Subcutaneous abdominal adipose tissue (tissue), 5 donors: ENCODE measurements at regions not wholly inside any gene's neighbourhood (a gene's known extent, or its start where the extent isn't known, plus 50 kb on each side); places are given as distances from the start of the nearest gene placed in this dataset.
"Not testable (repeated sequence)": the region's sequence is repeated elsewhere in the genome, so short reads cannot be mapped to it uniquely, and the experiment has no call there.

Experiments
- H3K27ac ChIP-seq: one replicate; pipeline ENCODE4 v1.7.0; 2013; ENCODE audit warnings: low read depth, mild to moderate bottlenecking, inconsistent platforms, low read length, moderate library complexity
- H3K27me3 ChIP-seq, 5 donors: one replicate each; pipeline ENCODE4 v1.7.0; 2013; ENCODE audit warnings: low read length in 5 of 5, inconsistent platforms in 1 of 5; ENCODE audit not compliant: control insufficient read depth in 5 of 5, insufficient read depth in 4 of 5
- H3K36me3 ChIP-seq, 5 donors: one replicate each; pipeline ENCODE4 v1.7.0; 2013; ENCODE audit warnings: low read length in 5 of 5; ENCODE audit not compliant: control insufficient read depth in 5 of 5, insufficient read depth in 5 of 5
- H3K4me1 ChIP-seq, 5 donors: one replicate each; pipeline ENCODE4 v1.7.0; 2013; ENCODE audit warnings: low read length in 5 of 5, mild to moderate bottlenecking in 3 of 5, moderate library complexity in 1 of 5; ENCODE audit not compliant: control insufficient read depth in 5 of 5, insufficient read depth in 5 of 5
- H3K4me3 ChIP-seq, 5 donors: one replicate each; pipeline ENCODE4 v1.7.0; 2013; ENCODE audit warnings: low read length in 5 of 5, low read depth in 1 of 5
- H3K9ac ChIP-seq, 5 donors: one replicate each; pipeline ENCODE4 v1.7.0; 2013; ENCODE audit warnings: low read length in 5 of 5, mild to moderate bottlenecking in 4 of 5, moderate library complexity in 3 of 5
- H3K9me3 ChIP-seq, 5 donors: one replicate each; pipeline ENCODE4 v1.7.0; 2013; ENCODE audit warnings: low read length in 5 of 5; ENCODE audit not compliant: control insufficient read depth in 5 of 5
- donor health status: healthy.
- donor health status: healthy.
- donor health status: healthy.
- donor health status: healthy.
- donor health status: healthy.

DNA sequence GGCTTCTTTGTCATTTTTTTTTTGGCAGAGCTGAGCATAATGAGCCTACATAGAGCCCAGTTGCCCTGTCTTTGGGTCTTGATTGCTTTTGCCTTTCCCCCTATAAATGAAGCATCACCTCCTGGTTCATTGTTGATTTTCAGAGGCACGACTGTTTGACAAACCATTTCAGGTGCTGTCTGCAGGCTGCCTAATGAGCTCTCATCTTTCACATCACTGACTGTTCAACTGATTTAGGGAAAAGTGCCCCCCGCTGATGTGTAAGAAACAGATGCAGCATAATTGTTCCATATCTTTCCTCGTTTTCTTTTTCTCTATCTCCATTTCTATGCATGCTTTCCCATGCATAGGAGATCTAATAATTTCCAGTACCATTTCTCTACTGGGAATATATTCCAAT is 338.6 kb downstream of the TMEM38B start:
- Histone ChIP-seq H3K27ac (no peak overlapping the region), H3K9ac (no peak overlapping the region), H3K9me3 (peaks cover 0 to 4% (median 0%) of the 10 kb centered on the region in 5 donors), H3K4me1 (peaks cover 0 to 4% (median 2%) of the 10 kb centered on the region in 5 donors), H3K4me3 (no peak overlapping the region), H3K36me3 (no peaks in the 10 kb centered on the region), H3K27me3 (no peaks in the 10 kb centered on the region)

DNA sequence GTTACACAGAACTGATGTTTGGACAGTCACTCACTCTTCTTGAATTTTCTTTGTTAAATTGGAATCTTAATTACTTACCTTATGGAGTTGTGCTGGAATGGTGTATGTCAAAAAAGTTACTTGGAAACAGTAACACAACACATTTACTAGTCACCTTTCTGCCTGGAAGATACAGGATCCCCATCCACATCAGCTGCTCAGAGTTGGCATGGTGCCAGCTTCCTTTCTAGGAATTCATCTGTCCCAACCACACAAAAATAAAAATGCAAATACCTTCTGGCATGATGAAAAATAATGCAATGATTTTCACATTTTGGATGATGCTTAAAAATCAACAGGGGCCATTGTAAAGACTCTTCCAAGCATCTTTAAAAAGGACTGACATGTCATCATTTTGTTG is 341.5 kb downstream of the TMEM38B start:
- Histone ChIP-seq H3K27ac (no peak overlapping the region), H3K4me3 (no peak overlapping the region), H3K9me3 (peaks cover 0 to 2% (median 0%) of the 10 kb centered on the region in 5 donors), H3K27me3 (no peaks in the 10 kb centered on the region), H3K4me1 (peaks cover 0 to 17% (median 10%) of the 10 kb centered on the region in 5 donors), H3K36me3 (no peaks in the 10 kb centered on the region), H3K9ac (no peak overlapping the region)

DNA sequence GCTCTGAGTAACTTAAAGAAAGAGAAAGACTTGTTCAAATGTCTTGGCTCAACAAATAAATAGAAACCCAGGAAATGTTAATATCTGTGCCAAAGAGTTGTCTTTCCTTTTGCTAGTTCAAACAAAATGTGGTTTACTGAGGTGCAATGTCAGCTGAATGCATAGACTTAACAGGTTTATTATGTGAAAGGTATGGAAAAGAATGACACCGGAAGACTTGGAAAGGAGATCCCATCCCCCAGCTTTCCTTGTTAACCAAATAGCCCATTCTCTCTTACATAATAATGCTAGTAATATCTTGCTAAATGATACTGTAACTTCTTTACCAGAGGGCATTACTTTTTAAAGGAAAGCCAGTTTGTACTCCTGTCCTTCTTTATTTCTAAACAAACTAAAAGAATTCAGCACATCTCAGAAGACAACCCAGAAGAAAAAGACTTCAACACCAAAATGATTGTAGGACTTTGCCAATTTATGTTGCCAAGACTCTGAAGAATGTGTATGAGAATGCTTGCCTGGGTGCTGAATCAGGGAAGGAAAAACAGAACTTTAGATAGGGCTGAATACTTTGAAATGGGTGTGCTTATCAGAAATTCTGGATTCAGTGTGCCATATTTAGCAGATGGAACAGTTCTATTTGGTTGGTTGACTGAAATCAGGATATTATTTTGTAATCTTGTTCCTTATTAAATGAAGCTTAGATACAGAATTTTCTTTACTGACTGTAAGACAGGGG is 344.1 kb downstream of the TMEM38B start:
- Histone ChIP-seq H3K9me3 (peaks cover 0 to 8% (median 0%) of the 10 kb centered on the region in 5 donors), H3K36me3 (no peaks in the 10 kb centered on the region), H3K27ac (no peak overlapping the region)

DNA sequence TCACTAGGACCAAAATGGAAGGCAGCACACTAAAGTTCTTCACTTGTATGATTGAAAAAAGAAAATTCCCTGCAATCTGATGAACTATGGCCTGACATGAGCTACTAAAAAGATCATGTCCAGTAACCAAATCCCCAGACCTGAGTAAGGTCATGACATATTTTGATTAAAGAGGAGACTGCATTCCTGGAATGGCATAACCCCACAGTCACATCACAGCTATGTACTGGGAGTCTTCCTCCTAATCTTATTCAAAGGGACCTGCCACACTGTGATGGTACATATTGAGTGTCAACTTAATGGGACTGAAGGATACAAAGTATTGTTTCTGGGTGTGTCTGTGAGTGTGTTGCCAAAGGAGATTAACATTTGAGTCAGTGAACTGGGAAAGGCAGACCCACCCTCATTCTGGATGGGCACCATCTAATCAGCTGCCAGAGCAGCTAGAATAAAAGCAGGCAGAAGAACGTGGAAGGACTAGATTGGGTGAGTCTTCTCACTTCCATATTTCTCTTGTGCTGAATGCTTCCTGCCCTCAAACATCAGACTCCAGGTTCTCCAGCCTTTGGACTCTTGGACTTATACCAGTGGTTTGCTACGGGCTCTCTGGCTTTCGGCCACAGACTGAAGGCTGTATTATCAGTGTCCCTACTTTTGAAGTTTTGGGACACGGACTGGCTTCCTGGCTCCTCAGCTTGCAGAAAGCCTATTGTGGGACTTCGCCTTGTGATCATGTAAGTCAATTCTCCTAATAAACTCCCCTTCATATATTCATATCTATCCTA is 345.0 kb downstream of the TMEM38B start:
- Histone ChIP-seq H3K27ac (no peak overlapping the region), H3K4me1 (peaks cover 0 to 17% (median 10%) of the 10 kb centered on the region in 5 donors), H3K9ac (no peak overlapping the region), H3K36me3 (no peaks in the 10 kb centered on the region), H3K27me3 (no peaks in the 10 kb centered on the region), H3K9me3 (peaks cover 0 to 8% (median 0%) of the 10 kb centered on the region in 5 donors), H3K4me3 (no peak overlapping the region)

More for the DNA sequence above, 344.1 kb downstream of the TMEM38B start:
- no peak overlapping the region for H3K9ac ChIP-seq
- H3K4me3 ChIP-seq, result no peak overlapping the region
- no peaks in the 10 kb centered on the region for H3K27me3 ChIP-seq
- peaks cover 0 to 17% (median 10%) of the 10 kb centered on the region in 5 donors for H3K4me1 ChIP-seq

DNA sequence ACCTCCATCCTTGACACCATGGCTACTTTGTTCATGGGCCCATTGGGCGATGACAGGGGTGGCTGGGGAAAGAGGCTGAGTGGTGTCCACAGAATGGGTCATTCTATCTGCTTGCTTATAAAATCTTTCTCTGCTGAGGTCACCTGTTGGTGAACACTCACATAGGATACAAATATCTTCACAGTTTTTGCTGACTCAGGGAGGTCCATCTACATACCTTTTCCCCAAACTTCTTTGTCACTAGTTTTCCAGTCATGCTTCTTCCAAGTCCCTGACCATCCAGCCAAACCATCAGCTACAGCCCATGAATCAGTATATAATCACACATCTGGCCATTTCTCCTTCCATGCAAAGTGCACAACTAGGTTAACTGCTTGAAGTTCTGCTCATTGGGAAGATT is 347.6 kb downstream of the TMEM38B start:
- H3K36me3 ChIP-seq, H3K4me3 ChIP-seq, H3K9ac ChIP-seq, H3K27ac ChIP-seq, H3K27me3 ChIP-seq: not testable (repeated sequence)
- peaks cover 0 to 12% (median 3%) of the 10 kb centered on the region in 5 donors for H3K9me3 ChIP-seq
- peaks cover 0 to 17% (median 10%) of the 10 kb centered on the region in 5 donors for H3K4me1 ChIP-seq

DNA sequence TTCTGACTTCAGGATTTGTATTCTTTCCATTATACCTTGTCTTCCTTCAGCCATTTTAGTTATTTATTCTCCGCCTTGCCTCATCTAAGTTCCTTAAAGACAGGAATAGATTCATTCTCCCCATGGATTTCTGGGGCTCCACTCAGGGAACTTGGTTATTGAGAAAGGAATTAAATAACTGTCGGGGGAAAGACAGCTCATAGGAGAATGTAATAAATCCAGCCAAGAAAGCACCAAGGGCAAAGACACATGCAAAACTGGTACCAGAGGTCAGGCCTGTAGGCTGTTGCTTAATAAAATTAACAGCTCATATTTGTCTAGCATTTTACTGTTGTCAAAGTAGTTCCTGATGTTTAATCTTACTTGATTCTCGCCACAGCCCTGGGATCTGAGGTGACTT is 357.2 kb downstream of the TMEM38B start:
- Histone ChIP-seq H3K27ac (peak overlapping the region; percentile 63), H3K27me3 (no peaks in the 10 kb centered on the region), H3K36me3 (no peaks in the 10 kb centered on the region), H3K4me3 (no peak overlapping the region), H3K9ac (peak overlapping the region in 1 of 5 donors; percentile 30), H3K9me3 (peaks cover 0 to 14% (median 5%) of the 10 kb centered on the region in 5 donors), H3K4me1 (peaks cover 0 to 27% (median 12%) of the 10 kb centered on the region in 5 donors)

DNA sequence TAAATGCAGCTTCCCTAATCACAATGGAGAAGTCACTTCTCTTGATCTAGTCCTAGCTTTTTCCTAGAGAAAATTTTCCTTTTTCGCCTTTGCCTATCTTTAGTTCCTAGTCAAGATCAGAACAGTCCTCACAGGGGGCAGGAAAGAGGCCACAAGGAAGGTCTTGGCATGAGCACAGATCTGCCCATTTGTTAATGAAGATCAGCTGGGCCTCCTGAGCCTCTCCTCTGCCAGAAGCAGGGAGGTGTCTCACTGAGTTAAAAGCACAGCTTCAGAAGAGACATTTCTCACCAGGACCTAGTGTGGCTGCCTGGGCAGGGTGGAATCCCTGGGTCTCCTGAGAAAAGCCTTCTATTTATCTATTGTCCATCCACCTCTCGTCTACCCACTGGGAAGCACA is 357.8 kb downstream of the TMEM38B start:
- H3K4me1 ChIP-seq, result peaks cover 0 to 27% (median 12%) of the 10 kb centered on the region in 5 donors
- H3K27me3 ChIP-seq, result no peaks in the 10 kb centered on the region
- no peak overlapping the region for H3K9ac ChIP-seq
- H3K9me3 ChIP-seq, result peaks cover 0 to 10% (median 0%) of the 10 kb centered on the region in 5 donors
- no peak overlapping the region for H3K4me3 ChIP-seq
- H3K36me3 ChIP-seq, result no peaks in the 10 kb centered on the region
- peak overlapping the region; percentile 63 for H3K27ac ChIP-seq

DNA sequence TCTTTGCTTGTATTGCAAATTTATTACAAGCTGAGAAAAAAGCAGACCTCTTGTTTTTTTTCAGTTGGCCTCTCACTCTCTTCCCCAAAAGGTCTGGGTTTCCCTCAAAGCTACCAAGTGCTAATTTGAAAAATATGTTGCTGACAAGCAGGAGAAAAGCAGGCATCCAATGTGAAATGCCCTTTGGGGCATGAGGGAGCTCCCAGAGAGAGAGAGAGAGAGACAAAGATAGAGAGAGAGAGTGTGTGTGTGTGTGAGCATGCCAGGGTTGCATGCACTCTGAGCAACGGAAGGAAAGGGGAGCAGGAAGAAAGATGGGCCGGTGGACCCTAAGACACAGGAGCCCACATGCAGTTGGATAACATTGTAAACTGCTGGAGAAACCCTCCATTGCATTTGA is 358.4 kb downstream of the TMEM38B start:
- Histone ChIP-seq H3K9me3 (peaks cover 0 to 6% (median 0%) of the 10 kb centered on the region in 5 donors), H3K36me3 (no peaks in the 10 kb centered on the region), H3K4me1 (peaks cover 0 to 27% (median 12%) of the 10 kb centered on the region in 5 donors), H3K9ac (no peak overlapping the region), H3K27ac (no peak overlapping the region), H3K4me3 (no peak overlapping the region), H3K27me3 (no peaks in the 10 kb centered on the region)

DNA sequence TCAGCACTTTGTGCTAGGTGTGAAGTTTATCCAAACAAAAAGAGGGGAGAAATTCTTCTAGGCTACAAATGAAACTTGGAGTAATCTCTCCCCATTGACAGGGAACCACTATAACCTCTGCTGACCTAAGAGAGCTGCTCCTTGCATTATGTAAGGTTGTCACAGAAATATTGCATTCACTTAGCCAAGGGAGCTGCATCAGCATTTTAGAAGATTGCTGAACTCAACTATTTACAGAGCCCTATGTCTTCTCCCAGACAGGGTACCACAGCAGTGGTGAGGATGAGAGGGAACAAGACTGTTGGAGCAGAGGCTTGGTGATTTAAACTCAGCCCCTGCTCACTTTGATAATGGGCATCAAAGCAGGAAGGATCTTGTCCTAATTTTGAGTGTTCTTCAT is 362.0 kb downstream of the TMEM38B start:
- Histone ChIP-seq H3K9me3 (no peaks in the 10 kb centered on the region), H3K27ac (no peak overlapping the region), H3K4me3 (no peak overlapping the region), H3K36me3 (no peaks in the 10 kb centered on the region), H3K4me1 (peaks cover 0 to 19% (median 12%) of the 10 kb centered on the region in 5 donors), H3K27me3 (no peaks in the 10 kb centered on the region), H3K9ac (no peak overlapping the region)

DNA sequence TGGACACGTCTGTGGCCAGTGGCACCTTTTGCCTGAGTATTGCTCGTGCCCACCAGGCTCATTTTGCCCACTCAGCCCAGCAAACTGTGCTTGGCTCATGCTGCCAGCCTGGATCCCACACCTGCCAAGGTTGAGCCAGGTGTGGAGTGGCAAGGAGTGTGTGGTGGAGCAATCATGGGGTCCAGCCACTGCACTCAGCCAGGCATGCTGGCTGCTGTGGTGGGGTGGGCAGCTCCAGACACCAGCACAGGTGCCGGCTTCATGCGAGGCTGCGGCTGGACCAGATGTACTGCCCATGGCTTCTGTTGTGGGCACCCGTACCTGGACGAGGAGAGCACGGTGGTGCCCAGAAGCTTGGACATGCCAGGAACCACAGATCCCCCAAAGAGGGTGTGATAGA is 364.1 kb downstream of the TMEM38B start:
- peaks cover 0 to 3% (median 0%) of the 10 kb centered on the region in 5 donors for H3K4me1 ChIP-seq
- H3K9me3 ChIP-seq, result no peaks in the 10 kb centered on the region
- H3K27me3 ChIP-seq, result no peaks in the 10 kb centered on the region
- no peak overlapping the region for H3K4me3 ChIP-seq
- H3K27ac ChIP-seq, result no peak overlapping the region
- H3K9ac ChIP-seq, result no peak overlapping the region
- H3K36me3 ChIP-seq, result no peaks in the 10 kb centered on the region
